Endothelial cell of umbilical vein (primary cell): ENCODE measurements at regions not wholly inside any gene's neighbourhood (a gene's known extent, or its start where the extent isn't known, plus 50 kb on each side); places are given as distances from the start of the nearest gene placed in this dataset.

Experiments
- BruUV-seq: library from RNA; stranded (reverse); fragments of 400-500 nt; replicated peaks from 2 replicates; lab custom pipeline; 2021; lab: Mats Ljungman, UMichigan
- CTCF ChIA-PET: fragments of 300-600, 350-600 bp; sonication (Branson Sonifier 250); formaldehyde crosslinking; loops from one replicate; lab custom pipeline; 2021; ENCODE audit warnings: antibody characterized with exemption, inconsistent platforms; lab: Charles Lee
- POLR2A ChIA-PET: fragments of 300-600, 350-600 bp; sonication (Branson Sonifier 250); formaldehyde crosslinking; loops from one replicate; lab custom pipeline; 2021; ENCODE audit warnings: antibody characterized with exemption, inconsistent platforms; lab: Charles Lee
- DNase-seq: peaks from one replicate; pipeline ENCODE4 v3.0.0-alpha.2; 2011; ENCODE audit warnings: low read depth, low spot score
- FAIRE-seq: peaks from 2 replicates; lab custom pipeline; 2011; peaks lifted over from hg19 to GRCh38; lab: Jason Lieb, UNC
- H2AFZ ChIP-seq: 2 replicates; pipeline ENCODE4 v1.6.0; 2012; ENCODE audit warnings: low read depth, low read length, control low read depth, inconsistent platforms
- H3K27ac ChIP-seq: 2 replicates; pipeline ENCODE4 v1.5.1; 2011; ENCODE audit warnings: low read depth, mild to moderate bottlenecking, control low read depth, low read length, moderate library complexity; ENCODE audit not compliant: insufficient read depth
- H3K27me3 ChIP-seq, 2 experiments: 2 replicates each; pipeline versions ENCODE4 v1.6.0 to v1.6.1; 2011; ENCODE audit warnings: low read length in 2 of 2, mixed read lengths in 1 of 2; ENCODE audit not compliant: control insufficient read depth in 2 of 2, insufficient read depth in 2 of 2
- H3K36me3 ChIP-seq, 2 experiments: 2 replicates in 1 of 2; 3 replicates in 1 of 2; pipeline ENCODE4 v1.5.1; 2011; ENCODE audit warnings: low read length in 2 of 2, mild to moderate bottlenecking in 1 of 2, moderate library complexity in 1 of 2; ENCODE audit not compliant: control insufficient read depth in 2 of 2, insufficient read depth in 2 of 2; ENCODE audit errors: extremely low read depth in 1 of 2
- H3K4me1 ChIP-seq: 3 replicates; pipeline ENCODE4 v1.5.1; 2011; ENCODE audit warnings: mild to moderate bottlenecking, low read length; ENCODE audit not compliant: control insufficient read depth, insufficient read depth; ENCODE audit errors: extremely low read depth
- H3K4me2 ChIP-seq: 2 replicates; pipeline ENCODE4 v1.6.1; 2011; ENCODE audit warnings: low read length, control low read depth, mixed read lengths; ENCODE audit not compliant: insufficient read depth
- H3K4me3 ChIP-seq, 3 experiments: fragments of 200-600 bp in 1 of 3; sonication (generic), shearing (Covaris generic) in 1 of 3; replicated peaks in 1 of 3; 2 replicates each; pipeline ENCODE4 v1.5.1; 2011 to 2016; ENCODE audit warnings: control low read depth in 3 of 3, low read length in 3 of 3, mild to moderate bottlenecking in 2 of 3, inconsistent platforms in 1 of 3, low read depth in 1 of 3, moderate library complexity in 1 of 3; ENCODE audit not compliant: insufficient read depth in 1 of 3
- H3K79me2 ChIP-seq: 2 replicates; pipeline ENCODE4 v1.6.0; 2012; ENCODE audit warnings: low read length, inconsistent platforms; ENCODE audit not compliant: control insufficient read depth, insufficient read depth
- H3K9ac ChIP-seq: replicated peaks from 2 replicates; pipeline ENCODE3; 2011; ENCODE audit warnings: low read length, control low read depth; ENCODE audit not compliant: insufficient read depth; ENCODE audit errors: extremely low read depth
- H3K9me1 ChIP-seq: replicated peaks from 3 replicates; pipeline ENCODE4 v1.6.0; 2011; ENCODE audit warnings: mild to moderate bottlenecking, low read length; ENCODE audit not compliant: control insufficient read depth, insufficient read depth; ENCODE audit errors: extremely low read depth
- H3K9me3 ChIP-seq: replicated peaks from 2 replicates; pipeline ENCODE4 v1.5.1; 2012; ENCODE audit warnings: low read length, inconsistent platforms; ENCODE audit not compliant: control insufficient read depth, insufficient read depth
- H4K20me1 ChIP-seq: replicated peaks from 2 replicates; pipeline ENCODE3; 2011; ENCODE audit warnings: mild to moderate bottlenecking, low read length; ENCODE audit not compliant: control insufficient read depth, insufficient read depth; ENCODE audit errors: extremely low read depth
- CTCF ChIP-seq, 2 donors: IDR thresholded peaks; 1 replicate in 1 of 2; 2 replicates in 1 of 2; pipeline ENCODE4 v1.5.1; 2011; ENCODE audit warnings: low read length in 2 of 2, mild to moderate bottlenecking in 2 of 2, moderate library complexity in 2 of 2, control low read depth in 1 of 2, inconsistent platforms in 1 of 2, low read depth in 1 of 2; ENCODE audit not compliant: insufficient read depth in 1 of 2; ENCODE audit errors: extremely low read depth in 1 of 2
- EZH2 ChIP-seq: IDR thresholded peaks from 2 replicates; pipeline ENCODE4 v1.6.1; 2012; ENCODE audit warnings: borderline replicate concordance, low read depth, mild to moderate bottlenecking, moderate library complexity, low read length, inconsistent platforms; ENCODE audit not compliant: severe bottlenecking
- FOS ChIP-seq: IDR thresholded peaks from 2 replicates; pipeline ENCODE4 v1.6.1; 2011; ENCODE audit warnings: mild to moderate bottlenecking, low read length, moderate library complexity, borderline replicate concordance; ENCODE audit not compliant: insufficient read depth
- GATA2 ChIP-seq: IDR thresholded peaks from 2 replicates; pipeline ENCODE4 v1.7.0; 2011; ENCODE audit warnings: low read depth, mild to moderate bottlenecking, moderate library complexity, mixed read lengths, low read length; ENCODE audit not compliant: insufficient read length, insufficient read depth
- JUN ChIP-seq: IDR thresholded peaks from 2 replicates; pipeline ENCODE4 v1.6.1; 2011; ENCODE audit warnings: borderline replicate concordance, low read depth; ENCODE audit not compliant: insufficient read length, insufficient read depth
- MAX ChIP-seq: IDR thresholded peaks from 2 replicates; pipeline ENCODE4 v1.6.1; 2011; ENCODE audit not compliant: insufficient read depth, insufficient read length
- MYC ChIP-seq: IDR thresholded peaks from one replicate; pipeline ENCODE4 v1.6.1; 2011; ENCODE audit warnings: mild to moderate bottlenecking, low read depth, low read length
- POLR2A ChIP-seq: IDR thresholded peaks from 2 replicates; pipeline ENCODE4 v1.6.1; 2012; ENCODE audit warnings: low read depth, mild to moderate bottlenecking, control low read depth, low read length
- POLR2AphosphoS5 ChIP-seq: IDR thresholded peaks from 2 replicates; pipeline ENCODE4 v1.6.1; 2012; ENCODE audit warnings: low read depth, mild to moderate bottlenecking, control low read depth, low read length, moderate library complexity; ENCODE audit not compliant: insufficient read depth
- dilution Hi-C: fragments of 300-500 bp; cut with MboI; formaldehyde crosslinking; loops from one replicate; pipeline ENCODE4 v1.15.0; 2019; ENCODE audit warnings: low sequenced_read_pairs; ENCODE audit not compliant: extremely low pct_ligation_motif_present
- intact Hi-C: fragments of 100-400 bp; cut with micrococcal nuclease; formaldehyde crosslinking; loops from one replicate; pipeline ENCODE4 v1.10.0; 2022

- Histone ChIP-seq H3K27me3 (no peaks in the 10 kb centered on the region), H4K20me1 (no peaks in the 10 kb centered on the region), H3K9ac (no peak overlapping the region), H3K9me1 (no peaks in the 10 kb centered on the region), H3K4me1 (no peaks in the 10 kb centered on the region), H2AFZ (no peak overlapping the region), H3K36me3 (no peaks in the 10 kb centered on the region), H3K4me3 (no peak overlapping the region), H3K79me2 (no peaks in the 10 kb centered on the region), H3K9me3 (no peaks in the 10 kb centered on the region), H3K4me2 (no peak overlapping the region), H3K27ac (no peak overlapping the region)
- FAIRE-seq (no peak), DNase-seq (no peak)
- dilution Hi-C loops, result no loop called here
- POLR2A ChIA-PET, result no interaction called here
- no TSS peak for BruUV-seq
- intact Hi-C loops, result no loop called here
- CTCF ChIA-PET, result no interaction called here
- no peak for TF ChIP-seq JUN
- no peak for TF ChIP-seq GATA2
- TF ChIP-seq POLR2AphosphoS5, result no peak
- no peak for TF ChIP-seq MAX
- TF ChIP-seq MYC, result no peak
- TF ChIP-seq FOS, result no peak
- TF ChIP-seq CTCF (IDR thresholded peaks at IDR 0.05; ENCODE audit: extremely low read depth in 1 of 2, insufficient read depth in 1 of 2, low read depth in 1 of 2, low read length in 2 of 2), result no peak
- TF ChIP-seq POLR2A, result no peak
- TF ChIP-seq EZH2, result no peak
Measured at GRCh38 chr2:19632403-19632991, 269.3 kb downstream of the TTC32 start.
